NB4 (cell line): ENCODE measurements at regions not wholly inside any gene's neighbourhood (a gene's known extent, or its start where the extent isn't known, plus 50 kb on each side); places are given as distances from the start of the nearest gene placed in this dataset.

Source experiments
- CTCF ChIP-seq: IDR thresholded peaks from one replicate; pipeline ENCODE4 v1.5.1; 2012; ENCODE audit warnings: low read depth, low read length
- MAX ChIP-seq: IDR thresholded peaks from 2 replicates; pipeline ENCODE4 v1.6.1; 2011; ENCODE audit warnings: low read depth, low read length
- MYC ChIP-seq: IDR thresholded peaks from 2 replicates; pipeline ENCODE4 v1.6.1; 2011; ENCODE audit warnings: low read depth, low read length
- POLR2A ChIP-seq: IDR thresholded peaks from 2 replicates; pipeline ENCODE4 v1.6.1; 2011; ENCODE audit warnings: mild to moderate bottlenecking; ENCODE audit not compliant: insufficient read length; ENCODE audit errors: extremely low read depth

GRCh38 chr10:128606055-128606454 is 479.8 kb upstream of the MKI67 start:
- TF ChIP-seq MAX (no peak), POLR2A (no peak), CTCF (no peak), MYC (no peak)
